Upper lobe of left lung (tissue), 6 donors: ENCODE measurements at regions not wholly inside any gene's neighbourhood (a gene's known extent, or its start where the extent isn't known, plus 50 kb on each side); places are given as distances from the start of the nearest gene placed in this dataset.

Experiments used
- ATAC-seq, 2 donors: fragments of 200-7000 bp; cut with Tn5 transposase; one replicate each; pipeline ENCODE4 v1.9.1; 2022; ENCODE audit warnings: mild to moderate bottlenecking in 2 of 2, moderate library complexity in 2 of 2; ENCODE audit not compliant: low FRiP score in 2 of 2
- DNase-seq, 2 donors: peaks; one replicate each; pipeline ENCODE4 v3.0.0-alpha.2; 2019 to 2020
- H3K27ac ChIP-seq, 4 donors: fragments of 200-600 bp; sonication (generic); one replicate each; pipeline ENCODE4 v1.5.1; 2016 to 2019
- H3K27me3 ChIP-seq, 4 donors: fragments of 200-600 bp; sonication (generic); one replicate each; pipeline ENCODE4 v1.5.1; 2017 to 2019
- H3K36me3 ChIP-seq, 4 donors: fragments of 200-600 bp; sonication (generic); one replicate each; pipeline ENCODE4 v1.5.1; 2016 to 2019
- H3K4me1 ChIP-seq, 4 donors: fragments of 200-600 bp; sonication (generic); one replicate each; pipeline ENCODE4 v1.5.1; 2018 to 2019
- H3K4me3 ChIP-seq, 4 donors: fragments of 200-600 bp; sonication (generic); one replicate each; pipeline ENCODE4 v1.5.1; 2017 to 2019; ENCODE audit warnings: mild to moderate bottlenecking in 2 of 4, moderate library complexity in 1 of 4
- H3K9me3 ChIP-seq, 4 donors: fragments of 200-600 bp; sonication (generic); one replicate each; pipeline ENCODE4 v1.5.1; 2018 to 2019
- EP300 ChIP-seq, 4 donors: sonication (generic); formaldehyde crosslinking; IDR thresholded peaks; one replicate each; pipeline ENCODE4 v1.5.1; 2017; ENCODE audit warnings: antibody characterized with exemption in 4 of 4, control low read depth in 2 of 4
- POLR2A ChIP-seq, 4 donors: fragments of 450-650 bp; IDR thresholded peaks; one replicate each; pipeline ENCODE4 v1.5.1; 2016 to 2017; ENCODE audit warnings: antibody characterized with exemption in 4 of 4, mild to moderate bottlenecking in 2 of 4
- POLR2AphosphoS5 ChIP-seq, 2 donors: sonication (generic); formaldehyde crosslinking; IDR thresholded peaks; one replicate each; pipeline ENCODE4 v1.5.1; 2017; ENCODE audit warnings: antibody characterized with exemption in 2 of 2
- WGBS, 2 donors: methylation state at CpG; one replicate each; pipeline ENCODE4 v1.1.5; 2017 to 2018; 5-methylcytosine and 5-hydroxymethylcytosine counted together
- TF ChIP-seq, protein P1 (sequence below), 6 experiments: fragments of 450-650 bp in 4 of 6; fragments of 200-600 bp in 2 of 6; sonication (generic) in 2 of 6; IDR thresholded peaks; one replicate each; pipeline ENCODE4 v1.5.1; 2016 to 2019; ENCODE audit warnings: antibody characterized with exemption in 6 of 6
- donor health status: DM: no; HTN: no; CAD: no; lungs with moderate emphysema.
- donor health status: DM: no; HTN: yes; CAD: no; lungs with severe emphysema.

DNA sequence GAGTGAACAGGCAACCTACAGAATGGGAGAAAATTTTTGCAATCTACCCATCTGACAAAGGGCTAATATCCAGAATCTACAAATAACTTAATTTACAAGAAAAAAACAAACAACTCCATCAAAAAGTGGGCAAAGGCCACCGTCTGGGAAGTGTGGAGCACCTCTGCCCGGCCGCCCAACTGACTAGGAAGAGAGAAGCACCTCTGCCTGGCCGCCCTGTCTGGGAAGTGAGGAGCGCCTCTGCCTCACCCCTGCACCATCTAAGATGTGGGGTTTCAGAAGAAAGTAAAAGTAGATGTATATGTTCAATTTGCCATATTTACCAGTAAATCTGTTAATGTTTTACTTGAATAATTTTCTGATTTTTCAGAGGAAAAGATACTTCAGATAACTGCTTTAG, 108.1 kb upstream of the TMEM161B start:
- no peaks in the 10 kb centered on the region for H3K4me1 ChIP-seq
- DNase-seq = peak in 1 of 2 donors; percentile 15
- TF ChIP-seq, protein P1, sequence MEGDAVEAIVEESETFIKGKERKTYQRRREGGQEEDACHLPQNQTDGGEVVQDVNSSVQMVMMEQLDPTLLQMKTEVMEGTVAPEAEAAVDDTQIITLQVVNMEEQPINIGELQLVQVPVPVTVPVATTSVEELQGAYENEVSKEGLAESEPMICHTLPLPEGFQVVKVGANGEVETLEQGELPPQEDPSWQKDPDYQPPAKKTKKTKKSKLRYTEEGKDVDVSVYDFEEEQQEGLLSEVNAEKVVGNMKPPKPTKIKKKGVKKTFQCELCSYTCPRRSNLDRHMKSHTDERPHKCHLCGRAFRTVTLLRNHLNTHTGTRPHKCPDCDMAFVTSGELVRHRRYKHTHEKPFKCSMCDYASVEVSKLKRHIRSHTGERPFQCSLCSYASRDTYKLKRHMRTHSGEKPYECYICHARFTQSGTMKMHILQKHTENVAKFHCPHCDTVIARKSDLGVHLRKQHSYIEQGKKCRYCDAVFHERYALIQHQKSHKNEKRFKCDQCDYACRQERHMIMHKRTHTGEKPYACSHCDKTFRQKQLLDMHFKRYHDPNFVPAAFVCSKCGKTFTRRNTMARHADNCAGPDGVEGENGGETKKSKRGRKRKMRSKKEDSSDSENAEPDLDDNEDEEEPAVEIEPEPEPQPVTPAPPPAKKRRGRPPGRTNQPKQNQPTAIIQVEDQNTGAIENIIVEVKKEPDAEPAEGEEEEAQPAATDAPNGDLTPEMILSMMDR (IDR thresholded peaks at IDR 0.05) = no peak
- ATAC-seq = no peak
- 96% methylated on average over 5 of the region's 5 CpGs for WGBS, 2 donors
- H3K27me3 ChIP-seq = no peaks in the 10 kb centered on the region
- no peak overlapping the region for H3K4me3 ChIP-seq
- no peak overlapping the region for H3K27ac ChIP-seq
- no peaks in the 10 kb centered on the region for H3K36me3 ChIP-seq
- no peaks in the 10 kb centered on the region for H3K9me3 ChIP-seq

DNA sequence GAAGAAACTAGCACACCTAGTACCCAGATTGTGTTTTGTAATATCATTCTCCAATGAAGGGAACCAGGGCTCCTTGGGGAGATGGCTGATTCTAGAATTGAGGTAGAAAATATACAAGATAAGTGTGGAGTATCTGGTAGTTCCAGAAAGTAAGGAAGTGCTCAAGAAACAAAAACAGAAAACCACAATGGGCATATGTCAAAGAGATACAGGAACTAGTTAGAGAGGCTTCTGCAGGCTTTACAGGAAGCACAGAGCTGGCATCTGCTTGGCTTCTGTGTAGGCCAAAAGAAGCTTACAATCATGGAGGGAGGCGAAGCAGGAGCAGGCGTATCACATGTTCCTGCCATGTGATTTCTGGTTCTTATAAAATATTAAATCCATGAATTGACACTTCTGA, 105.7 kb upstream of the TMEM161B start:
- ATAC-seq = no peak
- no peak overlapping the region for H3K4me3 ChIP-seq
- H3K9me3 ChIP-seq = no peaks in the 10 kb centered on the region
- no peaks in the 10 kb centered on the region for H3K27me3 ChIP-seq
- H3K36me3 ChIP-seq = no peaks in the 10 kb centered on the region
- 93 to 96% methylated on average over 2 of the region's 2 CpGs for WGBS, 2 donors
- TF ChIP-seq, protein P1 (IDR thresholded peaks at IDR 0.05) = no peak
- no peak for TF ChIP-seq POLR2AphosphoS5 (IDR thresholded peaks at IDR 0.05)
- no peak for TF ChIP-seq POLR2A (IDR thresholded peaks at IDR 0.05)
- TF ChIP-seq EP300 (IDR thresholded peaks at IDR 0.05) = no peak
- no peaks in the 10 kb centered on the region for H3K4me1 ChIP-seq
- no peak for DNase-seq
- H3K27ac ChIP-seq = no peak overlapping the region

DNA sequence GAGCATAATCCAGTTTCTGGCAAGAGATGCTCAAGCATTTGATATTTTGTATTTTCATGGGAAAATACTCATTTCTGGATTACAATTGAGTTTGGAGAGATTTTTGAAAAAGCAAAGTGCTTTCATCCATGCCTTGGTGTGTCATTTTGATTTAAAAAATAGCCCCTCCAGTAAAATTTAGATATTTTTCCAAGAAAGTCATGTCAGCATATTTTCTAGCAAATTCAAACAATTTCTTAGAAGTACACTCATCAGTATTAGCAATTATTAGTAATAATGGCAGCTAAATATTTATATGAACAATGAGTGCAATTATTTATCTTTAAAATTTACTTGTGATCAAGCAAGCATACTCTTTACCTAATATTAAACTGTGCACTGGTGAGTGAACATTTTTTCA, 102.2 kb upstream of the TMEM161B start:
- no peak for ATAC-seq

GRCh38 chr5:88368201-88368600, 99.6 kb upstream of the TMEM161B start:
- WGBS, 2 donors = 78 to 93% methylated on average over 2 of the region's 2 CpGs
- no peak for ATAC-seq

More for the DNA sequence above, 102.2 kb upstream of the TMEM161B start:
- TF ChIP-seq POLR2AphosphoS5 (IDR thresholded peaks at IDR 0.05) (no peak), EP300 (IDR thresholded peaks at IDR 0.05) (no peak), POLR2A (IDR thresholded peaks at IDR 0.05) (no peak)
- TF ChIP-seq, protein P1 (IDR thresholded peaks at IDR 0.05) = no peak
- no peaks in the 10 kb centered on the region for H3K4me1 ChIP-seq
- no peaks in the 10 kb centered on the region for H3K27me3 ChIP-seq
- no peaks in the 10 kb centered on the region for H3K9me3 ChIP-seq
- no peak overlapping the region for H3K27ac ChIP-seq
- no peaks in the 10 kb centered on the region for H3K36me3 ChIP-seq
- DNase-seq = no peak
- no peak overlapping the region for H3K4me3 ChIP-seq

DNA sequence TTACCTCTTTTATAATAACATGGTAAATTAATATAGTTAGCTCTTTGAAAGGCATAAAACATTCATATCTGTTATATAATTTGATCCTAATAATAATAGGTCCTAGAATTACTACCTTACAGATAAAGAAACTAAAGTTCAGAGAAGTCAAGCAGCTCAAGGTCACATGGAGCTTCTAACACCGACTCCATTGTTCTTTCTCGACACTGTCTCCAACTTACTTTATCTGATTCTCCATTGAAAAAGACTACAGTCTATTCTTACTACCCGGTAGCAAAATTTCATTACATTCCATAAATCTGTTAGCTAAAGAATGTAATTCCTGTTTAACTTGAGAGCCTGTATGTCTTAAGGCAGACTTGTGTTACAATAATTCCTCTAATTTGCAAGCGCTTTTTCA, 96.3 kb upstream of the TMEM161B start:
- Histone ChIP-seq H3K27ac (no peak overlapping the region), H3K9me3 (no peaks in the 10 kb centered on the region), H3K36me3 (no peaks in the 10 kb centered on the region), H3K4me1 (no peaks in the 10 kb centered on the region), H3K4me3 (no peak overlapping the region), H3K27me3 (no peaks in the 10 kb centered on the region)
- ATAC-seq (no peak), DNase-seq (no peak)
- TF ChIP-seq EP300 (IDR thresholded peaks at IDR 0.05) (no peak), POLR2AphosphoS5 (IDR thresholded peaks at IDR 0.05) (no peak), POLR2A (IDR thresholded peaks at IDR 0.05) (no peak)
- TF ChIP-seq, protein P1 (IDR thresholded peaks at IDR 0.05) = no peak
- WGBS, 2 donors = 73% methylated on average over 4 of the region's 4 CpGs

More at GRCh38 chr5:88368201-88368600, 99.6 kb upstream of the TMEM161B start:
- H3K36me3 ChIP-seq = no peaks in the 10 kb centered on the region
- H3K27me3 ChIP-seq = no peaks in the 10 kb centered on the region
- no peaks in the 10 kb centered on the region for H3K4me1 ChIP-seq
- no peak overlapping the region for H3K27ac ChIP-seq
- H3K4me3 ChIP-seq = no peak overlapping the region
- DNase-seq = no peak
- no peak for TF ChIP-seq POLR2AphosphoS5 (IDR thresholded peaks at IDR 0.05)
- TF ChIP-seq, protein P1 (IDR thresholded peaks at IDR 0.05) = no peak
- no peak for TF ChIP-seq EP300 (IDR thresholded peaks at IDR 0.05)
- TF ChIP-seq POLR2A (IDR thresholded peaks at IDR 0.05) = no peak
- no peaks in the 10 kb centered on the region for H3K9me3 ChIP-seq
